ENCODE measurements at regions not wholly inside any gene's neighbourhood (a gene's known extent, or its start where the extent isn't known, plus 50 kb on each side); places are given as distances from the start of the nearest gene placed in this dataset.

DNA sequence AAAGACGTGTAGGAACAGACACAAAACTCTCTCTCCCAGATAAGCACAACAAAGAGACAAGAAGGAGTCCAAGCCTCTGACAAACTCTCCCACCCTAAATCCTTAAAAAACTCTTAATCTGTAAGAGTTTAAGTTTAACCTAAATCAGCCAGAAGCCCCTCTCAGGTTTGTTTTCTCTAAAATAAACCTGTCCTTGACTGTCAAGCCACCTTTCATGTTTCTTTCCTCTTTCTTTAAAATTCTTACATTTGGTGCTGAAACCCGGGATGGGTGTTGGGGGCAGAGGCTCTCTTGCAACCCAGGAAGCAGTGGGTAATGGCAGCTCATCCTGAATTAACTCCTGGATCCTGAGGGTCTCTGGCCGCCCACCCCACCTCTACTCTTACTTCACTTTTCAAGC lies 107.8 kb upstream of the TENT5D start:
- no peaks in the 10 kb centered on the region for H3K4me1 ChIP-seq (ENCODE audit: low read depth)
- no peaks in the 10 kb centered on the region for H3K9me3 ChIP-seq
- intact Hi-C loops (cut with DNase I, micrococcal nuclease) = no loop called here
- ATAC-seq = no peak
- DNase-seq = no peak
- no peaks in the 10 kb centered on the region for H3K36me3 ChIP-seq (ENCODE audit: low read depth)
- TF ChIP-seq, protein P1, sequence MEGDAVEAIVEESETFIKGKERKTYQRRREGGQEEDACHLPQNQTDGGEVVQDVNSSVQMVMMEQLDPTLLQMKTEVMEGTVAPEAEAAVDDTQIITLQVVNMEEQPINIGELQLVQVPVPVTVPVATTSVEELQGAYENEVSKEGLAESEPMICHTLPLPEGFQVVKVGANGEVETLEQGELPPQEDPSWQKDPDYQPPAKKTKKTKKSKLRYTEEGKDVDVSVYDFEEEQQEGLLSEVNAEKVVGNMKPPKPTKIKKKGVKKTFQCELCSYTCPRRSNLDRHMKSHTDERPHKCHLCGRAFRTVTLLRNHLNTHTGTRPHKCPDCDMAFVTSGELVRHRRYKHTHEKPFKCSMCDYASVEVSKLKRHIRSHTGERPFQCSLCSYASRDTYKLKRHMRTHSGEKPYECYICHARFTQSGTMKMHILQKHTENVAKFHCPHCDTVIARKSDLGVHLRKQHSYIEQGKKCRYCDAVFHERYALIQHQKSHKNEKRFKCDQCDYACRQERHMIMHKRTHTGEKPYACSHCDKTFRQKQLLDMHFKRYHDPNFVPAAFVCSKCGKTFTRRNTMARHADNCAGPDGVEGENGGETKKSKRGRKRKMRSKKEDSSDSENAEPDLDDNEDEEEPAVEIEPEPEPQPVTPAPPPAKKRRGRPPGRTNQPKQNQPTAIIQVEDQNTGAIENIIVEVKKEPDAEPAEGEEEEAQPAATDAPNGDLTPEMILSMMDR (IDR thresholded peaks at IDR 0.05) = no peak
- no peak overlapping the region for H3K4me3 ChIP-seq

DNA sequence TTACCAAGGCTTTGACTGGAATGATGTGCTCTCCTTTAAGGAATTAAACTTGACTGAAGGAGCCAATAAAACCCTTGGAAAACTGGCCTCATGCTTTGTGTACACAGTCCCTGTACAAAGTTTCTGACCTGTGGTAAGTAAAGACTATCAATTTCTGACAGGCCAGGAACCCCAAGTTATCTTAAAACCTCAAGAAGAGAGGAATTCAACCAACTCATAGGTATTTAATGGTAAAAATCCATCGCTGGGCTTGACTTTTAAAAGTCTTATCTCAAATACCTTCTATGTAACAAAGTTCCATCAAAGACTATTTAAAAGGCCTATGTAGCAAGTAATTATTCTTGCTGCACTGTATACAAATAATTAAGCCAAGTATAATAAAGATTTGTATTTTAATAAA lies 103.7 kb upstream of the TENT5D start:
- H3K4me1 ChIP-seq (ENCODE audit: low read depth) = no peaks in the 10 kb centered on the region
- intact Hi-C loops (cut with DNase I, micrococcal nuclease) = no loop called here
- no peaks in the 10 kb centered on the region for H3K36me3 ChIP-seq (ENCODE audit: low read depth)
- DNase-seq = no peak
- no peak overlapping the region for H3K4me3 ChIP-seq
- no peaks in the 10 kb centered on the region for H3K9me3 ChIP-seq
- TF ChIP-seq, protein P1 (IDR thresholded peaks at IDR 0.05) = no peak
- no peak for ATAC-seq

DNA sequence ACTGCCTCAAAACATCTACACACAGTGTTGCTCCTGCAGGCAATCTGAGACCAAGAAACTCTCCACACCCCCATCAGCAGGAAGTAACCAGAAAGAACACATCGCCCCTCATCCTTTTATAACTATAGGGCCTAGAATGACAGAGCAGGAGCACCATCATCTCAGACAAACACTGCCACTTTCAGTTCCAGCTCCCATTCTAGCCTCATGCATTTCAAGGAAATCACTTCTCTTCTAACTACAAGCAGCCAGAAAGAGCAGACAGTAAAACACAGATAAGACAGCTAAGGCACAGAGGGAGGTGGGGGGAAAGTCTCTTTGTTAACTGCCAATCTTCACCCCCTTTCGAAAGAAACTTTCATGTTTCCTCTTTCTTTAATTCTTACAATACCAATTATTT lies 102.6 kb upstream of the TENT5D start:
- H3K4me3 ChIP-seq = no peak overlapping the region
- no peaks in the 10 kb centered on the region for H3K36me3 ChIP-seq (ENCODE audit: low read depth)
- no peaks in the 10 kb centered on the region for H3K4me1 ChIP-seq (ENCODE audit: low read depth)
- TF ChIP-seq, protein P1 (IDR thresholded peaks at IDR 0.05) = no peak
- no peak for DNase-seq
- intact Hi-C loops (cut with DNase I, micrococcal nuclease) = no loop called here
- H3K9me3 ChIP-seq = no peaks in the 10 kb centered on the region
- no peak for ATAC-seq

DNA sequence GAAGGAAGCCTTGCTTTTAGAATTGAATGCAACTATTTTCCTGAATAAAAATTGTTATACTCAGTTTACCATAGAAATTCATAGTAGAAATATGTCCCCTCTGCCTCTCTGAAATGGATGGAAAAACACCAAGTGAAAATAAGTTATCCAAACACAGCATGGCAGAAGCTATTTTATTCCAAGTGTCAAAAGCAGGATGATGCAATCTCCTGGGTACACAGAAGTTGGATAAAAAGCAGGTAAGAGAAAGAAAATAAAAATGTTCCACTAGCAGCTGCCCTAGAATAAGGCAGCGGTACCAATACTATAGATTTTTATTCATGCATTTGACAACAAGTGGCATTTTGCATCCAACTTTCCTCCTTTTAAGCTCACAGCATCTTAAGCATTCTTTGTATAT lies 89.0 kb upstream of the TENT5D start:
- no peak for ATAC-seq
- Histone ChIP-seq H3K36me3 (ENCODE audit: low read depth) (no peaks in the 10 kb centered on the region), H3K4me1 (ENCODE audit: low read depth) (no peaks in the 10 kb centered on the region), H3K9me3 (no peaks in the 10 kb centered on the region), H3K4me3 (no peak overlapping the region)
- no peak for DNase-seq
- TF ChIP-seq, protein P1 (IDR thresholded peaks at IDR 0.05) = no peak
- intact Hi-C loops (cut with DNase I, micrococcal nuclease) = no loop called here

DNA sequence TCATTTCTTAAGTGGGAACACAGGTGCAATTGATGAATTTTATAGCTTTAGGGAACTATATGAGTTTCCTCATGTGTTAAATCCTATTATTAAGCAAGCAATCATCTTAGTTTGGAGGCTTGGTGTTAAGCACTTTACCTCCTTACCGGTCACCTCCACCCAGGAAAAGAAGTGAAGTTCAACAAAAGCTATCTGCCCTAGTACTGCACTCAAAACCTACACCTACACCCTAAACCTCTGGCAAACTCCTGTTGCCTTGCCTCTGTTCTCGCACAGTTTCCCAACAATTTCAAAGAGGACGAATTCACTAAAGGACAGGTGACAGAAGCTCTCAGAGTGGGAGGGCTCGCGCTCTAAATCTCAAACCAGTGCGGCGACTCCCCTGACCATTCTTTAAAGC lies 85.7 kb upstream of the TENT5D start:
- H3K9me3 ChIP-seq = no peaks in the 10 kb centered on the region
- peak; percentile 21 for ATAC-seq
- no peaks in the 10 kb centered on the region for H3K4me1 ChIP-seq (ENCODE audit: low read depth)
- DNase-seq = no peak
- no peaks in the 10 kb centered on the region for H3K36me3 ChIP-seq (ENCODE audit: low read depth)
- no peak overlapping the region for H3K4me3 ChIP-seq
- TF ChIP-seq, protein P1 (IDR thresholded peaks at IDR 0.05) = no peak
- intact Hi-C loops (cut with DNase I, micrococcal nuclease) = no loop called here
